AG20443 (cell line): ENCODE measurements at regions not wholly inside any gene's neighbourhood (a gene's known extent, or its start where the extent isn't known, plus 50 kb on each side); places are given as distances from the start of the nearest gene placed in this dataset.

Experiments
- DNase-seq: peaks from one replicate; pipeline ENCODE4 v3.0.0; 2012; ENCODE audit warnings: low spot score, mixed read lengths

DNA sequence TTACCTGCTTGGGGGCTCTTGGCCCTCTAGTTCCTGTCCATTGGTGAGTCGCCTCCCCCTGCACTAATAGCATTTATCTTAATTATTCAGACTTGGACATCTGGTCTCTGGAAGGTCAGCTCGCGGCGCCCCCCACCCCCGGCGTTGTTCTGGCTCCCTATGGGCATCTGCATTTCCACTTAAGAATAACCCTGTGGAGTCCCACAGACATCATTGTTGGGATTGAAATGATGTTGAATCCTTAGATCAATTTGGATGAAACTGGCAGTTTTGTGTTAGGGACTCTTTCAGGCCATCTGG, 313.8 kb upstream of the HS6ST1 start:
- no peak for DNase-seq

DNA sequence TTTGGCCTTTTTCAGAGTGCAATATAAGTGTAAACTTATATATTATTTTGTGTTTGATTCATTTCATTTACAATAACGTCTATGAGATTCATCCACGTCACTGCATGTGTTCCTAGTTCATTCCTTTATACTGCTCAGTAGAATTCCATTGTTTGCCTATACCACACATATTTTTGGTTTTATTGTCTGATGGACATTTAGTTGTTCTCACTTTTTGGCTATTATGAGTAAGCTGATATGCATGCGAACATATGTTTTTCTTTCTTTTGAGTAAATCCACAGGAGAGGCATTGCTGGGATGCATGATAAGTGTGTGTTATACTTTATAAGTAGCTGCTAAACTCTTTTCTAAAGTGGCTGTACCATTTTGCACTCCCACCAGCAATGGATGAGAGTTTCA, 314.8 kb upstream of the HS6ST1 start:
- DNase-seq: no peak

DNA sequence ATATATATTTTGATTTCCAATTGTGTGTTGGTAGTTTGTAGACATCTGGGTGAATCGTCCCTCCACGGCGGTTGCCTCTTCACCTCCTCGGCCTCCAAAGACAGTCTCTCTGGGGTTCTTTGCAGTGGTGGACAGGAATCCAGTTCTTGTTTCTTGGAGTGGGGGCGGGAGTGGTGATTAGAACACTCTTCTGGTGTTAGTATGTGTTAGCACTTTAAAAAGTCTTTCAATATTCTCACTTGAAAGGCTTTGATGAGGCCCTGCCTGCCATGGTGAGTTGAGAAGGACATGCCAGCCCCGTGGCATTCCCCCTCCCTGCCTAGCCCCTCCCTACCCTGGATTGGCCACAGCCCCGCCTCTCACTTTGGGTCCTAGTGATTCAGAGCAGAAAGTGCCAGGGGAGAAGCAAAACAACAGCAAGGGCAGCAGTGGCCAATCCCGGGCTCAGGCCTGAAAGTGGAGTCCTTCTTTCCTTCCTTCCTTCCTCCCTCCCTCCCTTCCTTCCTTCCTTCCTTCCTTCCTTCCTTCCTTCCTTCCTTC, 316.8 kb upstream of the HS6ST1 start:
- DNase-seq: peak; percentile 54

DNA sequence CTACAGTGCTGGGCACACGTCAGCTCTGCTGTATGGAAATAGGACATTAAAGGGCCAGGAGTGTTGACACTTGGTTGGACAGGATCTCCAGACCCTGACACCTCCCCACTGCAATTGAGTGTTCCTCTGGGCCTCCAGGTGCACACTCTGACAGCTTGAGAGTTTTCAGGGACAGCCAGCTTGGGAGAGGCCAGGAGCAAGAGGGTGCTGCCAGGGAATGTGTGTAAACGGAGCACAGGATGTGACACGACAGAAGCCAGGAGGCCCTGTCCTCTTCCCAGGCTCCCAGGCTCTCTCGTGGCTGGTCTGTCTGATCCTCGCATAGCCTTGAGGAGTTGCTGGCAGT, 318.1 kb upstream of the HS6ST1 start:
- no peak for DNase-seq

DNA sequence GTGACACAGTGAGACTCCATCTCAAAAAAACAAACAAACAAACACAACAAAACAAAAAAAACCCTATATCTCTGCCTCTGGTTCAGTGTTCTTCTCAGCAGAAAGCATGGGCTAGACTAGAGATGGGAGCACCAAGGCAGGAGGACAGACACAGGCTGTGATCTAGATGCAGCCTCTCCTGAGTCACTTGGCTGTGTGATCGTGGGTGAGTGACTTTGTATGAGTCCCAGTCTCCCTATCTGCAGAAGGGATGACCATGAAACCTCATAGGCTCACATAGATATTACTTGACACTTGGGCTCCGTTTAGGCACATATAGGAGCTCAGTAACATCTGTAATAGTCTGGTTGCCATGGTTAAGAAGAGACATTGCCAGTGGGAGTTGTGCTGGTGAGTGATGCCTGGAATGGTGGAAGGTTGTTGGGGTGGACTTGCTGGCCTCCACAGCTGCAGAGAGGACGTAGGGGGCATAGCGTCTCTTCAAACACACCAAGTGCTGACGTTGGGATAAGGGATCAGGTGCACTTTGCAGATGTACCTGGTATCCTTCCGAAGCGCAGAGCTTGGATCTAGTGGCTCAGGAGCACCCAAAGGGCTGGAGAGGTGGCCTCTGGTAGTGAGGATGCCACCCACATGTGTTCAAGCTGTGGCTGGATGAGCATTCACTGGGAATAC, 318.9 kb upstream of the HS6ST1 start:
- DNase-seq: no peak

DNA sequence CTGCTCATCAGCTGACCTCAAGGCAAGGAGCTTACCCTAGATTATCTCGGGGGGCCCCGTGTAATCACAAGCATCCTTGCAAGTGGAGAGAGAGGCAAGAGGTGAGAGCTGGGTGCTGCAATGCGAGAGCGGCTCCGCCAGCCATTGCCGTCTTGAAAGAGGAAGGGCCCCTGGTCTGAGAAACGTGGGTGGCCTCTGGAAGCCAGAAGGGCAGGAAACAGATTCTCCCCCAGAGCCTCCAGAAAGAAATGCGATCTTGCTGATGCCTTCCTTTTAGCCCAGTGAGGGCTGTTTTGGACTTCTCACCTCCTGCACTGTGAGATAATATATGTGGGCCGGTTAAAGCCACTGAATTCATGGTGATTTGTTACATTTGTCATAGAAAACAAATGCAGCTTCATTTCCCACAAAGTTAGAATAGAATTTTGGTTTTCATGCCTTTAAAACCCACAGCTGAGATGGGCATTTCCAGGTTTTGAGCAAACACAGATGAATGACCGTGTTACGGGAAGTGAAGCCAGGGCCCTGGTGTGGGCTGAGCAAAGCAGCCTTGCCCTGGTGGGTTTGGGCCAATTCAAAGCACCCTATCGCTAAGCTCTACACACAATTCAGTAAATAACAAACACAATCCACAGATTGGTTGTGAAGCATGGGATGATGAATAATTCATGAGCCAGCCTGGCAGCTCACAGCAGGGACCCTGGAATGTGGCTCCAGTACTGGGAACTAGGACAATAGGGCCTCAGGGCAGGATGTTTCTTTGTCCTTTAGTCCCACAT, 319.9 kb upstream of the HS6ST1 start:
- peak; percentile 77 for DNase-seq

DNA sequence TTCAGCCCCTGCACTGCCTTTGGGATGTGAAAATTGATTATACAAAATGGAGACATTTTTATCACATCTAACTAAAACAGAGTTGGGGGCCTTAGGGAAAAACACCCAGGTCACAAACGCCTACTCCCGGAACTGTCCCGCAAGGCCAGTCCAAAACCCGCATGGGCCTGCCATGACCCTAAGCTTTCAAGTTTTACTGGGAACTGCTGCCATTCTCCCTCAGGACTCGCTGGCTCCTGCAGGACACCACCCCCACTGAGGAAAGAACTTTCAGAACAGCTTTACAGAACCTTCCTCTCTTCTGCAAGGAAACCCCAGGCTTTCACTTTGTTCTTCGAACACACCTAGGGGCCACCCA, 320.4 kb upstream of the HS6ST1 start:
- no peak for DNase-seq

DNA sequence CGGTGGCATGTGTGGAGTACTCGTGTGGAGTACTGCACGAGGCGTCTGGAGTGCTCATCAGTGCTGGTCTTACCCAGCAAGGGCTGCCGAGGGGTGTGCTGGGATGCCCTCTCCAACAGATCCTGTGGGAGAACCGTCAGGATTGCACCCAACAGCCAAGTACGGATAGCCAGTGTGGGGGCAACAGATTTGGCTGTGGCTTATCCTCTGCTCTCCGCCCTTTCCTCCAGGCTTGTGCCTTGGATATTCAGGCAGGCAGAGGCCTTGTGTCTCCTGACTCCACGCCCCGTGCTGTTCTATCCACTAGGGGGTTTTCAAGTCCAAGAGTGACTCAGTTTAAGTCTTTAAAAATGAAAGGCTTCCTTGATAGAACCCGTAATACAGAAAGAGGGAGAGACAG, 321.0 kb upstream of the HS6ST1 start:
- no peak for DNase-seq

DNA sequence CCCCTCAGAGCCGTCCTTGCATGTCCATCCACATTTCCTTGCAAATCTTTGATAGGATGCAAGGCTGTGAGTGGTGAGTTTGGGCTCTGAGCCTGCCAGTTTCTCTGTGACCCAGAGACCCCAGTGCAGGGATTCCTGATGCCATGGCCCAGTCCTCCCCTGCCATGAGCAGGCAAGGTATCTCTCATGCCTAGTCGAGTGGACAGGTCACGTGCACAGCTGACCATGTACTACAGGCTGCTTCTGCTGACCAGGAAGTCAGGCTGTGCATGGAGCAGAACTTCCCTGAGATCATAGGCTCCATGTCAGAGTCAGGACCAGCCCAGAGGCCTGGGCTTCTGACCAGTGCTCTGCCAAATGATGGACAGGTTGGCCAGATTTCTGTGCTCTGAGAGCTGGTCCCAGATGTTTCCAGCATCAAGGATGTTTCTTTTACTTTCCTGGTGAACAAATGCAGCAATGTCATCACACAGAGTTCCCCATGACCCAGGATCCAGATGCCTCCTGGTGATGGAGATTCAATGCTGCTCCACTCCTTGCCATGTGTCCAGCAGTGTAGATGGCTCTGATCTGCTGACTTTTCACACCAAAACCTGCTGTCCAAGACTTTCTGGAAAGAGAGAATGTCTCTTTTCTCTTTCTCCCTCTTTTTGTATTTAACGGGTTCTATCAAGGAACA, 321.6 kb upstream of the HS6ST1 start:
- DNase-seq: no peak

DNA sequence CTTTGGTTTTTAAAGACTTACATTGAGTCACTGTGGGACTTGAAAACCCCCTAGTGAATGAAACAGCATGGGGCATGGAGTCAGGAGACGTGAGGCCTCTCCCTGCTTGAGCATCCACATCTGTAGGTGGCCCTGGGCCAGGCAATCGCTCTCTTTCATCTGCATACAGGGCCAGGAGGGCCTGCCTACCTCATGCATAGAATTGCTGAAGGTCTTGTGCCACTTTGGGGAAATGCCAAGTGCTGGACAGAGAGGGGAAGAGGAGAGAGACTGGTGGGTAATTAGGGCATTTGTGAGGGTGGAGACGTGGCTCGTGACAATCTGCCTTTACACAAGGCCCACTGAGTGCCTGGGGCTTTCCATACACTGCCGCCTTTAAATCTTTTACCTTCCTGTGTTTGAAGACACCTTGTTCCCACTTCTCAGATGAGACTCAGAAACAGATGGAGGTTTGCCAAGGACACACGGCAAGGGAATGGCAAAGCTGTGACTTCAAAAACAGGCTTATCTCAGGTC, 322.2 kb upstream of the HS6ST1 start:
- no peak for DNase-seq

DNA sequence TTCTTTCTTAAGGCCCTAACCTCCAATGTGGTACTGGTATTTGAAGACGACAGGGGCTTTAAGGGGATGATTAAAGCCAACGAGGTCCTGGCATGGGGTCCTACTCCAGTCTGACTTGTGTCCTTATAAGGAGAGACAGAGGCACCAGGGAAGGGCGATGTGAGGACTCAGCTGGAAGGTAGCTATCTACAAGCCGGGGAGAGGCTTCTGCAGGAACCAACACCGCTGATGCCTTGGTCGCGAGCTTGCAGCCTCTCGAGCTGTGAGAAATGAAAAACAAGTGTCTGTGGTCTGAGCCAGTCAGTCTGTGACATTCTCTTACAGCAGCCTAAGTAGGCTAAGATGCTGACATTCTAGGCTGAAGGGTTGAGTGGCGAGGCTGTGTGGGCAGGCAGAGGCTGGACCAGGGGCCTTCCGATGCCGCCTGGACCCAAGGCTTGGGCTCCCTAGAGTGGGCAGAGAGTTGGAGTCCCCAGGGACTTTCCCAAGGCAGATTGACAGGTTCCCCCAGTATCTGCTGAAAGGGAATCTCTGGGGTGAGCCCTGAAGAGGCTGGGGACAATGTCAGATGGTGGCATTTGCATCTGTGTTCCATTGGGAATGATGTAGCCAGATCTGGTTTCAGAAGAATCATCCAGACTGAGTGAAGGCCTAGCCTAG, 322.9 kb upstream of the HS6ST1 start:
- DNase-seq: no peak

DNA sequence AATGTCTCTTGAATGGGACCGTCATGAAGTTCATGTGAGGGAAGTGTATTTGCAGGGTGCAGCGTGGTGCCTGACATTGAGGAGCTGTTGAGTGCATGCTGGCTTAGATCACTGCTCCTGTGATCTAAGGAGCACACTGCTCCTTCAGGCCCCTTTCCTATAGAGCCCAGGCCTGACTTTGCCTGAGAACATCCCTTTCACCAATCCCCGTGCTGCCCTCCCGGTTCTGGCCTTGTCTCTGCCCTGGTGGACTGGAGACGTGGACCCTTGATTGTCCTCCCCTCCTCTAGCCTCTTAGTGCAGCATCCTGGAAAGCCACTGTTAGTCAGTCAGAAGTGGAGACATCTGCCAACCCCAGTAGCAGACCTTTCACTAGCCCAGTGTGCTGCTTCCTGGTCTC, 323.6 kb upstream of the HS6ST1 start:
- DNase-seq: no peak

DNA sequence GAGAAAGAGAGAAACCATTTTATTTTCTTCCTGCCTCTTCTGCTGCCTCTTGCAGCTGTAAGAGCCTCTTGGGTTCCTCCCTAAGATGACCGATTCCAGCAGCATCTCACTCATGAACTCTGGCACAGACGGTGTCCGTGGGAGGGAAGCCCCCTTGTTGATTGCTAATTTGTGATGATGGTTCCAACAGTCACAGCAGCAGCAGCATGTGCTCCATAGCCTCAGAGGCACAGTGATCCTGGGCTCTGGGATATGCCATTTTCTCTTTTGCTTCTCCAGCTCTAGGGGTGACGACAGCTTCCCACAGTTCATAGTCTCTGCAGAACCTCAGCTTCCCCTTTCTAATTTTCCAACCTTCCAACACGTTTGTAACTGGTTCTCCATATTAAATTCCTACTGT, 324.2 kb upstream of the HS6ST1 start:
- no peak for DNase-seq

DNA sequence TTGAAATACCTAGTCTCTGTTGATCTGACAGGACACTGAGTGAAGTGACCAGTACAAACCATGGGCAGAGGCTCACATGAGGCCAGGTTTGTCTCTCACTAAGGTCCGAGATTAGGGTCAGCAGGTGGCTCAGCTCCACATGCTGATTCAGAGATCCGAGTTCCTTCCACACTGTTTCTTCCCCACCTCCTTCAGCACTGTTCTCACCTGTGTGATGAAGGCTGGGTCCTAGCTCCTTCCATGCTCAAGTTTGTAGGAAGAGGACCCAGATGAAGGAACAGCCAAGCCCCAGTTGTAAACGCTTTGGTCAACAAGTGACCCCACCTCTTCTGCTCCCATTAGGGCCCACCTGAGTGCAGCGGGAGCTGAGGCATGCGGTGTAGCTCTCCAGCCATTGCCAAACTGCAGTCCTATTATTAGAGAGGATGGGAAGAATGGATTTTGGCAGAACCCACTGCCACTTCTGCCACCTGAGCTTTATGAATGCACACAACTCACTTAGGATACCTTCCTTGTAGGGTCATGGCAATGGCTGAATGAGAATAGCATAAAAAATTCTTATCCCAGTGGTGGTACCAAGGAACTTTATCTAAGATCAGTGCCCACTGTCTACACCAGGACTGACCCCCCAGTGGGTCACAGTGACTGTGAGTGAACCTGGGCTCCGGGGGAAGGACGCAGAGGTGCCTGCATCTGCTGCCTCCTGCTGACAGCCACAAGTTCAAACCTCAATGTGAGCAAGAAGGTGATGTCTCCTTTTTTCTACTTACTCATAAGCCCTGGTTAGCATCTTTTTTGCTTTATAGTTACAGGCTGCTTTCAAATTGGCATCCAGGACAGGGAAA, 324.8 kb upstream of the HS6ST1 start:
- DNase-seq: no peak

DNA sequence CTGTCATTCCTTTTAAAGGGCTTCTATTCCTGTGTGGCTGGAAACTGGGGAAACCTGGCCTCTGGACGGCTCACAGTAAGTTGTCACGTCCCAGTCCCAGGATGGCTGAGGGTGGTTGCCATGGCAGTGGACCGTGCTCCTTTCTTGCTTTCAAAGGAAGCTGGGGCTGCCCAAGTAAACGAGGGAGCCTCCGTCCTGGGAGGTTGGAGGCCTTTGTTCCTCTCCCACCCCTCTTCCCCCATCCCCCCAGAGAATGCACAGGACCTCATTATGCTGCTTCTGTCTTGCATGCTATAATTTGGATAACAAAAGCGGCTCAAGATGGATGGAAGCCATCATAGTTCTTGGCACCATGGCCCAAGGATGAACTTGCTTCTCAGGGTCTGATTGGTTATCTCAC, 325.5 kb upstream of the HS6ST1 start:
- DNase-seq: no peak

DNA sequence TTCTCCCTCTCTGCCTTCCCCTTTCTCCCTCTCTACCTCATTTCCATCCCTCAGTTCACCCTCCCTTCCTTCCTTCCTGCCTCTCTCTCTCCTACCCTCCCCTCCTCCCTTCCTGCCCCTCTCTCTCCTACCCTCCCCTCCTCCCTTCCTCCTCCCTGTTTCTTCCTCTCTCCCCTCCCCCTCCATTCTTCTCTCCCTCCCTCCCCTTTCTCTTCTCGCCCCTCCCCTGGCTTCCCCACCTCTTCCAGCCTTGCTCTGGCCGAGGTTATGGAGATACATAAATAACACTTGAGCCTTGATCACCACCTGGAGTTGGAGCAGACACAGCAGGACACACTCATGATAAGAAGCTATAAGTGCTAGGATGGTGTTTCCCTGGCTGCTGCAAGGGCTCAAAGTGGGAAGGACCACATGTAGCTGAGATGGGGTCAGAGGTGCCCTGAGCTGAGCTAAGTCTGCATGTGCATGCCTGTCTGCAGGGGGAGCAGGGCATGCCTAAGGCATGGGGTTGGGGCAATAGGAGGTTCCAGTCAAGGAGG, 326.1 kb upstream of the HS6ST1 start:
- DNase-seq: no peak

DNA sequence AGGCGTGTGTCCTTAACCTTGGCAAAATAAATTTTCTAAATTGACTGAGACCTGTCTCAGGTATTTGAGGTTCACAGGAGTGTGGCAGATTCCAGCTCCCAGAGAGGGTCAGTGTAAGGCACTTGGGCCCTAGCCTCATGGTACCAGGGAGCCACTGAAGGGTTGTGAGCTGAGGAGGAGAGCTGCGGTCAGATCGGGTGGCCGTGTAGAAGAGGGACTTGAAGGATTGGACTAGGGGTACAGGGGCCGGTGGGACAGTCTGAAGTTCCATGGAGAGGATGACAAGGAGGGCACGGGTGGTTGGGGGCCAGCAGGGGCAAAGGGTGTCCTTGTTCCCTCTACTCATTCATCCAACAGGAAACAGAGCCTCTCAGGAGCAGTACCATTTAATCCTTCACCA, 327.0 kb upstream of the HS6ST1 start:
- no peak for DNase-seq

DNA sequence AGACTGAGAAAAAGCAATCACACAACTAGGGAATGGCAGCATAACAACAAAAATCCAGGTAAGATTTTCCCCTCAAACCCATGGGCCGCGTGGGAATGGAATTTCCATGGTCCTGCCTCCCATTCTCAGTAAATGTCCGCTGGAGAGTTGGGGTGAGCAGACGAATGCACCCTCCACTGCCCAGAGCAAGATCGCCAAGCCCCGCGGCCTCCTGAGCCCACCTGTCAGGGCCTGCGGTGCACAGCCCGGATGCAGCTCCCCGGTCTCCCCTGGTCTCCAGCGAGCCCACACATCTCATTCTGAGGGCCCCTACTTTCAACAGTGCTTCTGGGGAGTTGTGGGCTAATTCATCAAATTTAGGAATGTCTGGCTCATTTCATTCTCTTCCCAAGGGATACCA, 327.4 kb upstream of the HS6ST1 start:
- no peak for DNase-seq

DNA sequence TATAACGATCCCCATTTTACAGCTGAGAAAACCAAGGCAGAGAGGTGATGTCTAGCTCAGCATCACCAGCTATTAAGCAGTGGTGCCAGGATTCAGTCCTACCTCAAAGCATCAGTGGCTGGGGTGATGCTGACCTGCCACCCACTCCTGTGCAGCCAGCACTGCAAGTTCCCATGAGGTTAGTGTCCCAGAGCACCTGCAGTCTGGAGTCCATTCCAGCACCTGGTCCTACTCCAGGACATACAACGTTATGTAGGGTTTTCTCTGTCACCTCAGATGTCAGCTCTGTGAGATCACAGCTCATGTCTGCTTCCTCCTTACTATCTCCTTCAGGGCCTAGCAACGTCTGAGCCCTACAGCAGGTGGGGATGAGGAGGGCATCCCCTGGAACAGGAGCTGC, 328.0 kb upstream of the HS6ST1 start:
- DNase-seq: no peak

DNA sequence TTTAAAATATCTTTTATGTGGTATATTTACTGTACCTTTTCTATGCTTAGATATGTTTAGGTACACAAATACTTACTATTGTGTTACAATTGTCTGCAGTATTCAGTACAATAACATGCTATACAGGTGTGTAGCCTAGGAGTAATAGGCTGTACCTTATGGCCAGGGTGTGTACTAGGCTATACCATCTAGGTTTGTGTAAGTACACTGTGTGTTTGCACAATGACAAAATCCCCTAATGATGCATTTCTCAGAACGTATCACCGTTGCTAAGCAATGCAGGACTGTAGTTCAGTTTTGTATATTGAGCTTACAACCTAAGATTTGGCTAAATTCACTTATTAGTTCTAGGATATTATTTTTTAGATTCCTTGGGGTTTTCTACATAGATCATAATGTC, 332.3 kb upstream of the HS6ST1 start:
- DNase-seq: no peak

DNA sequence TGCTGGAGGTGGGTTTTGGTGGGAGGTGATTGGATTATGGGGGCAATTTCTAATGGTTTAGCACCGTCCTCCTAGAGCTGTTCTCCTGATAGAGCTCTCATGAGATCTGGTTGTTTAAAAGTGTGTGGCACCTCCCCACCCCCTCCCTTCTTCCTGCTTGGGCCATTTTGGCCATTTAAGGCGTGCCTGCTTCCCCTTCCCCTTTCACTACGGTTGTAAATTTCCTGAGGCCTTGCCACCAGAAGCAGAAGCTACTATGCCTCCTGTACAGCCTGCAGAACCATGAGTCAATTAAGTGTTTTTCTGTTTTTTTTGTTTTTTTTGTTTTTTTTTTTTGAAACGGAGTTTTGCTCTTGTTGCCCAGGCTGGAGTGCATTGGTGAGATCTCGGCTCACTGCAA, 335.7 kb upstream of the HS6ST1 start:
- no peak for DNase-seq

DNA sequence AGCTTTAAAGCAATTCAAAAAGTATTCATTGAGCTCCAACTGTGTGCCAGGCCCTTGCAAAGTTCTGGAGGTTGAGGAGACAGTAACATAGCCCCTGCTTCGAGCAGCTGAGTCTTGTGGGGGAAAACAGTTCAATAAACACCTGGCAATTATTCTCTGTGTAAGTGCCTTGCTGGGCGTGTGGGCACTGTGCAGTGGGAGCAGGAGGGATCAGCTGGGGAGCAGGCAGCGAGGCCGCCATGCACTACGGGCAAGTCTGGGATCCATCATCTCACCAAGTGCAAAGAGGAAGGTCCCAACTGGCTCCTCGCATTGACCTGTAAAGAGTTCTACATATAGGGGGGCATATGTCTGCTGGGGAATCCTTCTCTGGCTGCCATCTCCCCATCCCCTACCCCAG, 342.2 kb upstream of the HS6ST1 start:
- DNase-seq: peak; percentile 6
